Fibroblast of peridontal ligament (primary cell): ENCODE measurements at regions not wholly inside any gene's neighbourhood (a gene's known extent, or its start where the extent isn't known, plus 50 kb on each side); places are given as distances from the start of the nearest gene placed in this dataset.

Experiments
- DNase-seq: peaks from one replicate; pipeline ENCODE4 v3.0.0-alpha.2; 2010; ENCODE audit errors: extremely low read depth

DNA sequence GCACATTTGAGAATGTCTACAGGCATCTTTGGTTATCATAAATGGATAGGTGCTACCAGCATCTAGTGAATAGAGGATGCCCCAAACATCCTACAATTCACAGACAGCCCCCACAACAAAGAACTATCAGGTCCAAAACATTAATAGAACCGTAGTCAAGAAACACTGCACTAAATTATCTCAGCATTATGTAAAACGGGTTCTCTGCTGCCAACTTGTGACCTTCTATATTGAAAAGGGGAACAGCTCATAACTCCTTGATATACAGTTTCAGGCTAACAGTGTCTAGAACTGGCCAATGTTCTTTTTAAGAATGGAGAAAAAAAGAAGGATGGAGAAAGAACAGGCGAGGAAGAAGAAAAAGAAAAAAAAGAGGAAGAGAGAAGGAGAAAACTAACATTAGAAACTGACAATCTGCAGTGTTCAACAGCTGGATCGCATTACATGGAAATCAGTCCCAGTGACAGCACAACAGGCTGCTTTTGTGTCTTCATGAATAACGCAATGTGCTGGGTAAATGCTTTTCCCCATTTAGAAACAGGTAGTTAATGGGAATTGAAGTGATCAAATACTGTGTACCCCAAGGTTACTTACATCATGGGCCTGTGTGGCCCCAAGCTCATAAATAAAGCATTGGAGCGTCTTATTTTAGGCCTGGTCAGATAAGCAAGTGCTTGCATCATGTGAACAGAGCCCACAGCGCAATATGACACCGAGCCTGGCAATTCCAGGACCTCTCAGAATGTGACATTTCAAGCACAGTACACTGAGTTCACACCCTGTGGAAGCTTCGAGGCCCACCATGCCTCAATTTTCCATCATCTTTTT is 339.5 kb downstream of the DHX15 start:
- DNase-seq = no peak

DNA sequence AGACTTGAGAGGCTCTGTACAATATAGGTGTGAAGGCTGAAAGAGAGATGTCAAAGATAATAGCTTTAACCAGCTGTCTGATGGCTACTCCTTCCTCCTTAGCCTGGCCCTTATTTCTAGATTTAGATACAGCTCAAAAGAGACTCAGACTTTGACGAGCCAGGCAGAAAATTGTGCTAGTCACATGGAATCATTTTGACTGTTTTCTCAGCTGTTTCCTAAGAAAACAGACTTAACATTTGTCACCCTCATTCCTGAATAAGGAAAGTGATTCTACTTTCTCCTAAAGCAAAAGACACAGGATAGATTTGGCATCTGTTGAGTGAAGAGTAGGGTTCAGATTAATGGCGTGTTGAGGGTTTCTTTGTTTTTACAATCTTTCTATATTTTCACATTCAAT is 340.7 kb downstream of the DHX15 start:
- no peak for DNase-seq

DNA sequence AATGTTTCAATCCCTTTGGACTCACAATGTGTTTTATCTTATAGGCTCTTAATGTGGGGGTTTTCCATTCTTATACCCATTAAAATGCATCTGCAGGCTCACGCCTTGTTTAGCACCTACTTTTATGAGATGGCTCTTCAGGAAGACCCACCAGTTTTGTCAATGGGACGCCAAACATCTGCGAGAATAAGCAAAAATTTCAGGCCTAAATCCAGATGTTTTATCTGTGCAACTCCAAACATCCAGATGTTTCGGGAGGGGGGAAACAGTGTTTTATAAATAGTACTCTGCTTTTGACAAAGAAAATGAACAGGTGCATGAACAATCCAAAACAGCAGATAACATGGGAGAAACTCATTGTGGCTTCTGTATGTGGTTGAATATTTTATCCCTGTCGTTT is 342.8 kb downstream of the DHX15 start:
- DNase-seq = no peak

DNA sequence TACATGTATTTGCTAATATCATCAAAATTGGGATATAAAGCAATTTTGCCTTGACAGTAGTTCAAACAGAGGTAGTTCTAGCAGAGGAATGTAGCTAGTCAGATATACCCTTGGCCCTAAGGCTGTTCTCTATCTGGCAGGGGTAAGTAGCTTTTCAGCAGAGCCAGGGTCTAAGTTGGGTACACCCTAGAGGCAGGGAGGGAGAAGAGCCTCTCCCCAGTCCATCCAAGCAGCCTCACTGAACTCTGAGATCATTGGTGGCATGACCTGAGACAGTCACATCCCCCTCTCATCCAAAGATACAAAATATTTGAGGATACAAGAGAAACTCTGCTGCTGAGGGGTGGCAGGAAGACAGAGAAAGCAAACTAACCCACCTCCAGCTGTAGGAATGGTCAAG is 343.7 kb downstream of the DHX15 start:
- no peak for DNase-seq

DNA sequence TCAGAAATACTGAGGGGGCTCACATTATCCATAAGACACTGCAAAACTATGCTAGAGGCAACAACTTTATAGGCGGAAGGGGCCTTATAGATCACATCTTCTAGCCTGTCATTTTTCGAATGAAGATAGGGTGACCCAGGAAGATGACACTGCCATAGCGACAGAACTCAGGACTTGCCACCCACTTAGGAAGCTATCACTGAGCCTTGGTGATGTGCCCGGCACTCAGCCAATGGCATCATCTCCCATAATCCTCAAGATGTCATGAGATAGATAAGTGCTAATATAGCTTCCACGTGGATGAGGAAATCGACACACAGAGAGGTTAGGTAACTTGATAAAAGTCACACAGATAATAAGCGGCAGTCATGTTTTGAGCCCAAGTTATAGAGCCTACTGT is 346.6 kb downstream of the DHX15 start:
- DNase-seq = no peak

DNA sequence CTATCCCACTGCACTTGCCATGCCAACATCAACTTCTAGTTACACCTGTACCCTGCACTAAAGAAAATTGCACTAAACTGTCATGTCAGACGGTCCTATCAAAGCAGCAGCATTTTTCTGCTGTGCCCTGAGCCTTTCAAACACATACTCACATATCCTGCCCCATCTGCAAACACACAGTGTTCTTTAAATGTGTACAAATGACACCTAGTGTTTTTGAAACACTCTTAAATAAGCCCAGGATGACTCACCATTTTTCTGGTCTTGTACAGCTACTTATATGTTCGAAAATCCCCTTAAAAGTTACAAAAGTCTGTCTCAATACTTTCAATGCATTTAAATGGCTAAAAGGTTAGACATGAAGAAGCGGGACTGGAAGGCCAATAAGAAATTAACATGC is 346.7 kb upstream of the PPARGC1A start:
- no peak for DNase-seq

DNA sequence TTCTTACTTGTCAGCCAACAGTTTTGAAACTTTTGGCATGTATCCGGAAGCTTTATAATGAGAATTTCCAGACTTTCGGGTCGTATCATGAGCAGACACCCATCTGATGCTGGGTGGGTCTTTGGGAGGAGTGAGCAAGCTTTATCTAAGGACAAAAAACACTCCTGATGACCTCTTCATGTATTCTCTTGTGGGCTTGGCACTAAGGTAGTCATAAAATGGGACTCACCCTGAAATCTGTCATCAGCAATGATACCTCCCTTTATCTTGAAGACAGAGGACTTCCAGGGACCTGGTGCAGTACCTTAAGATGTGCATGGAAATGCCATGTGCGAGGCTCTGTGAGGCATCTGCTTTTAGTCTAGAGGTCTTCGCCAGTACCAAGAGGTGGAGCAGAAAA is 346.3 kb upstream of the PPARGC1A start:
- no peak for DNase-seq

DNA sequence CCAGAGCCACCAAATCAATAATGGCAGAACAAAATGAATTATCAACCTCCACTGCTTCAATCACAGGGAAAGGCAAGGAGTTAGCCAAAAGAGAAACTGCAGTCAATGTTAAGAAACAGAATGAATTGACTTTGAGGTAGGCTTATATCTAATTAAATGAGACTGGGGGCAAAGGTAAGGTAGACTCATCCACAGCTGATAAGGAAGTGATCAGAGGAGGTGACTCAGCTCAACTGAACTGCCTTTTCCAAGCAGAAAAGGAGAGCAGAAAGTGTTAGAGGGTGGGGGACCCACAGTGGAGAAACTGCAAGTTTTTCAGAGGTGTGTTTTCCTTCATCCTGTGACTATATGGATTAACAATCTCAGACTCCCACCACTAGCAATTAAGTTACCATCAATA is 345.8 kb upstream of the PPARGC1A start:
- no peak for DNase-seq

DNA sequence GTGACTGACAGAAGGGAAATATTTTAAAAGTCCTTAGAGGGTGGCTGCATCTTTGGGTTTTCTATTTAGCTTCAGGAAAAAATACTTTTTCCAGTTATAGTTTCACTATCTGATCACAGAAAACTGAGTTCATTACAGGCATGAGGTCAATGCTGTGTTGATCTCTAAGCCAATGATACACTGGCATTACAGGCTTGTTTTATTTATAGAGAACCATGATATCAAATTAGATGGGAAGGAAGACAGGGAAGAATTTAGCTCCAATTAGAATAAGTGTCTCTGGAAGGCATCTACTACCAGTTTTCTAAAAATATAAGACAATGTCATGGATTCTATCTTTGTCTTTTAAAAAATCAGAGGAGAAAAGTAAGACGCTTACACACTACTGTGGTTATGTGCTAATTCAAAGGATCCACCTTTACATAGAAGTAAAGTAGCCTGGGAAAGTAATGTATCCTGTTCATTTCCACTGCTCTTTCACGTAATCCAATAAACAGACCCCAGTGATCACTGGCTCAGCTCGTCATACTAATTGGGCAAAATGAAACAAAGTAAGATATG is 344.5 kb upstream of the PPARGC1A start:
- DNase-seq = no peak

DNA sequence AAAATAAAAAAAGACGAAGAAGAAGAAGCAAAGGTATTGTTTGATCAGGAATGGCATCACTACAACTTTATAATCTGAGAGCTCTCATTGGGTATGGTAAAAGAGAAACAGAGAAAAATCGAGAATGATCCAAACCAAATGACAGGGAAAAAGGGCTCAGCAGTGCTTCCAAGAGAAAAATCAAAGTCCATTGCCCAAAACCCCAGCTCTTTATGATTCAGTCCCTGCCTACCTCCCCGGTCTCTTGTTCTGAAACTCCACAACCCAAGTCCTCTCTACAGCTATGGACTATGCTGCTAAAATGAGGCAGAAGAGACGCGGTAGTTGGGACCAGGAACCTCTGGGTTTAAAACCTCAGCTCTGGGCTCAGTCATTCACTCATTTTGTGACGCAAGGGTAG is 341.1 kb upstream of the PPARGC1A start:
- DNase-seq = no peak

DNA sequence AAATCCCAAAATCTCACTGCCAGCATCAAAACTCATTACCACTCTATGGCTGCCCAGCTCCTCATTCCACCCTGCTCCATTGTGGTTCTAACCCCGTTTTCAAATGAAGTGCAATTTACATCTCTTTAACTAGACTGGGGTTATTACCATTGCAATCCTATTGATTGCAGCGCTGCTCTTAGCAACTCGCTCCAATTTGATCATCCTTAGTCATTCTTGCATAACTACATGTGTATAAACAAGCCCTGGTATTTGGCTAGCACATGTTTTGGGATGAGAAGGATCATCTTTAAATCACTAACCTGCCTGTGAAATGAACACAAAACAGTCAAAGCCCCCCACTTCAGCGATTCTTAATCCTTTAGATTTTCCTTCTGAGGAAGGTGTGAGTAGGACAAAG is 340.1 kb upstream of the PPARGC1A start:
- peak; percentile 92 for DNase-seq

DNA sequence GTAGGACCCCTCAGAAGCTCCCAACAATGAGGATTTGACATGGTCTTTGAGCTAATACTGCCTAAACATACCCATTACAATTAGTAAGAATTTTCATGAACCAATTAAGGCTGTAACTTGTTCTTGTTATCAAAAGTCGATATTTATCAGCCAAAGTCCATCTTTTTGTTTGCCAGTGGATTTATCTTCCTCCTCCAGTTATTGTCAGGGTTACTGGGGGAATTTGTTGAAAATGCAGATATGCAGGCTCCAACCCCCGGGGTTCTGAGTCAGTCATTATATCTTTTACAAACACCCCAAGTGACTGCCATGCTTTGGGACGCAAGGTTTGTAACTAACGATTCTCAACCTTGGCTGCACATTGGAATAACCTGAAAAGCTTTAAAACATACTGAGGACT is 338.8 kb upstream of the PPARGC1A start:
- DNase-seq = no peak

DNA sequence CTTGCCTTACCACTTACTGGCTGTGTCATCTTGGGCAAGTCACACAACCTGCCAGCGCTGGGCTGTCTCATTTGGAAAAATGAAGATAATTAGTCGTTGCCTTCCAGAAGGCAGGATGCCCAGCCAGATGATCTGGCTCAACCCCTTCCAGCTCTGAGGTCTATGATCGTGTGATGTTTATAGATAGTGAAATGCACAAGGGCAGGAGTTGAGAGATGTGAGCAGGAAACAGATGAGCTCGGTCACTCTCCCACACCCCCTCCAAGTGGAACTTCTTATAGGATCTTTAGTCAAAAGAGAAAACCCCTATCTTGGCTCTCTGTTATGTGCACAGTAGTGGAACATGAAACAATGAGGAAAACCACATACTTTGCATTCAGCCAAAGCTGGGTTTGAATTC is 336.8 kb upstream of the PPARGC1A start:
- DNase-seq = peak; percentile 84

DNA sequence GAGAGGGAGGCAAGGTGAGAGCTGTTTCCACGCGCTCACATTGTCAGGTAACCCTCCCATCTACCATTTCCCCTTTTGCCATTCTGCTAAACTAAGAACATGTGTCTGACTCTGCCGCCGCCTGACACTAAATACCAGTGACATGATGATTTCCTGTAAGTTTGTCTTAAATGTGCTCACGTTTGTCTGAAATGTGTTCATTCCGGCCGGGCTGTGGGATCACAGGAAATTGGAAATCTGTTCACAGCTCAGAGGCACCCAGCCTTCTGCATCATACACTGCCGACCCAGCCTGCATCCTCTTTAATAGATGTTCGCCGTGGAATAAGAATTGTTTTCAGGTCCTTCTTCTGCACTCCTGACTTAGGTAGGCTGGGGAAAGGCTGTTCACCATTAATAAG is 336.2 kb upstream of the PPARGC1A start:
- DNase-seq = peak; percentile 56

DNA sequence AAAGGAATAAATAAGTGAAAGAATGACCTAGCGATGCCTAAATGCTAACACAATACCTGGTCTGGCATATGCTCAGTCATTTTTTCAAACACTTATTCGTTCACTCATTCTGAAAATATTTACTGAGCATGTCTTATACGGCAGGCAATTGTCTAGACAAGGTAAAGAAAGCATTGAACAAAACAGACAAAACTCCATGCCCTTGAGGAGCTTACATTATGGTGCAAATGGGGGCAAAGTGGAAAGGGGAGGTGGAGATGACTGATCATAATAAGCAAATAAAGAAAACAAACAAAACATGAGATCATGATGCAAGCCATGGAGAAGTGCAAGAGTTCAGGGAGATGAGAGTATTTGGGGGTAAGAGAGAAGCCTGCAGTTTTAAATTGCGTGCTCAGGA is 334.6 kb upstream of the PPARGC1A start:
- DNase-seq = no peak

DNA sequence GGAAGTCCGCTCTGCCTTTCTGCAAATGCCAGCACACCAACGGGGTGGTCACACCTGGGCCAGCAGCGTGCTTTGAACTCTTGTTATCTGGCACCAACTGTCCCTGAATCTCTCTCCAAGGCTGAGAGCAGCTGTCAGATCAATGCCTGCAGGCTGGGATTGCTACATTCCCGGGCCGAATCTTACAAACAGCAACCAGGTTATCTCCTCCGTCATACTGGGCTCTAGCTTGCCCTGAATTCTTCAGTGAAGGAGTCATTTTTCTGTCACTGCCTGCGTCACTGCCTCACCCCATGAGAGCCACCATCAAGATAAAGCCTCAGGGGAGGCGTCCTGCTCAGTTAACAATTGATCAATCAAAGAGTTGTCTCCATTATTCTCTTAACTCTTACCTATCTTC is 329.4 kb upstream of the PPARGC1A start:
- no peak for DNase-seq

DNA sequence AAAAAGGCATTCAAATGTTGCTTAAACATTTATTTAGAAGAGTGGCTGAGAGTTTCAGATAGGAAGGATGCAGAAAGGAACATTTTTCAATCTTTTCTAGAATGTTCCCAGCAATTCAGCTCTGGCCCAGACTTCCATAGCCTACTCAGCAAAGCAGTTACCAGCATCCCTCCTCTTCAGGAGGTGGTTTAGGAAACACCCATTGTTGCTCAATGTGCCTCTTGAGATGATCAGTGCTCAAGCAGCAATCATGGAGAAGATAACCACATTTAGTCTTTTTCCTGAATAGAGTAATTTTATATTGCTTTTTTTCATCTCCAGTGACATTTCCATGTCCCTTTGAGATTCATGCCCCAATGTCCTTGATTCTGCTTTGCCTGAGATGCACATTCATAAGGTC is 328.7 kb upstream of the PPARGC1A start:
- no peak for DNase-seq

DNA sequence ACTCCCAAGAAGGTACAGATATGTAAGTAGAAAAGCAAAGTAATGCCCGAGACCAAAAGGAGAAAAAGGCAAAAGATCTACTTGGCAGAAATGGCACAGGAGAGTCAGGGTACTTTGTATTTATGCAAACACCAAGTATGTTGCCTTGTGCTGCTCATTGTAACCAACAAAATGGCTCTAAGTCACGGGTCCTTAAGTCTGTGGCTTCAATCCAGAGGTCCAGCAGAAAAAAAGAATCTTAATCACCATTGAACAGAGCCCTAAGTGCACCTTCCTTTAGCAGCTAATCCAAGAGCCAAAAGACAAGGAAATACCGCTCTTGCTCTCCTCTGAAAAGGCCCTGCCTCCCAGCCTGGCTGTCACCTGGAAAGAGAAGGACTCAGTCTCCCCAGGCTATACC is 324.9 kb upstream of the PPARGC1A start:
- no peak for DNase-seq

DNA sequence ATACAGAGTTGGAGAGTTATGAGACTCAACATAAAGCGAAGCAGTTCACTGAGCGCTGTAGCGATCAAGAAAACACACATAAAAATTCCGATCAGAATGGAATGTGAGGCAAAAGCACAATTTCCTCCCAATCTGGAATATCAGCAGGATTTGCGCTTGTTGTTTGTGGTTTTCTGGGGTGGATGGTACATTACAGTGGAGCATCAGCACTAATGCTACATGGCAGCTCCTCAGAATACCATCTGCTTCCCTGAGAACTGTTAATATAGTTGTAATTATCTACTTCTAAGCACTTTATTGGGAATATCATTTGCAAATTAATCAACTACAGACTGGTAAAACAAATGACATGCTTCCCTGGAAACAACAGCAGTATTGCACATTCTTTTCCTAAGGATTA is 324.1 kb upstream of the PPARGC1A start:
- DNase-seq = no peak

DNA sequence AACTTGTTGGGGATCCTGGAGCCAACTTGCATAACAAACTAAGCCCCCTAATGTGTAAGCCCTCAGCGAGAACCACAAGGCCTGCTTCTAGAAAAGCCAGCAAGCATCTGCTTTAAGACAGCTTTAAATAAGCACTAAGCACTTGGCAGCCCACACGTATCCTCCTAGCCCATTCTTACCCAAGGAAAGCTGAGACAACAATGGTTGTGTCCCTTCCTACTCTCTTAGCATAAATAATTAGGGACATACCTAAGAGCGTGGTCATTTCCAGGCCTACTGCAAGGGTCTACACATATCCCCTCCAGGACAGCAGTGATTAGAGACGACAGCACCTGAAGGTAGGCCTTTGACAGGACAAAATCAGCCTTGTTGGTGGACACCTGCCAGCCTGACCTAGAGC is 322.8 kb upstream of the PPARGC1A start:
- DNase-seq = no peak

DNA sequence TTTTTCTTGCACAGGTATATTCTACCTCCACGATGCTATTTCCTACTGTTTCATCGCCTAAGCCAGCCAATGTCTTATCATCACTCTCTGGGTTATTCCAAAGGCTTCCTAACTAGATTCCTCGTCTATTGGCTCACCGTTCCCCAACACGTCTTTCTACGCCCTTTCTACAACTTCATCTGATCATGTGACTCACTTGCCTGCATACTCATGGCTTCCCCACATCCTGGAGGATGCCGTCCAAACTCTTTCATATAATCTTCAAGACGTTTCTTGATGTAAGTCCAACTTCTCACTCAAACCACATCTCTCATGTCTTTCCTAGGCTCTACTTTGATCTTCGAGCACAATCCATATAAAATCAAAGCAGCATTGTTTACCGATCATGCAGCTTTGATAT is 322.0 kb upstream of the PPARGC1A start:
- DNase-seq = peak; percentile 63

DNA sequence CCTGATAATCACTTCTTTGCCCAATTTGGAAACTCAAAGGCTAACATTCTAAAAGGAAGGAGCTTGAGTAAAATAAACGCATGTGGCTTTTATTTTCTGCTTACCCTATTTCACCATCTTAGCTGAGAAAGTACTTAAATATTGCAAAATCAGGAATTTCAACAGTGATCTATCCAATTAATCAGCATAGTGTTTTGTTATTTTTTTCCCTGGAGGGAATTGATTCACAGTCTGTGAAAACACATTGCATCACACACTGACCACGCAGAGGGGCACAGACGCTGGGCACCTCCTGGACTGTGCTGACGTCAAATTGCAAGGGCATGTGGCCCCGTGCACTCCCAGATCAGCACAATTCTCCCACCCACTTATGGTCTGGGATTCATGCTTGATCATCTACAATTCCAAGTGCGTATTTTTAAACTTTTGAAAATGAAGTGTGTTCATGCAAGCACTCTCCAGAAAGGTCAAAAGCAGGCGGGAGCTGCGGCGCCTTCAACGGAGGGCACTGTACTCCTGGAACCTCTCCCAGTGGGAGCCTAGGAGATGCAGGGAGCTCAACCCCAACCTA is 320.6 kb upstream of the PPARGC1A start:
- peak; percentile 99 for DNase-seq

DNA sequence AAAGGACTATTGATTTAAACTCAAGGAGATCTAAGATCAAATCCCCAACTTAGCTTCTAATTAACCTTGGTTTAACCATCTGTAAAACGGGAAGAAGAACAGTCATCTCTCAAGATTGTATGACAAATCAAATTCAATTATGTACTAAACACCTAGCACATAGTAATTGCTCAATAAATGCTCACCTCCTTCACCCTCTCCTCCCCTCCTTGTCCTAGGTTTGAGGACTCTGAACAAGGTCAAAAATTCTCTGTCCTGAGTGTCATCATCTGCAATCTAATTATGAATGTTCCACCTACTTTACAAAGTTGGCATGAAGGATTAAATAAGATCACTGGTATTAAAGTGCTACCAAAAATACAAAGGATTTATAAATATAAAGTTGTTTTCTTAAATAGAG is 320.1 kb upstream of the PPARGC1A start:
- no peak for DNase-seq

DNA sequence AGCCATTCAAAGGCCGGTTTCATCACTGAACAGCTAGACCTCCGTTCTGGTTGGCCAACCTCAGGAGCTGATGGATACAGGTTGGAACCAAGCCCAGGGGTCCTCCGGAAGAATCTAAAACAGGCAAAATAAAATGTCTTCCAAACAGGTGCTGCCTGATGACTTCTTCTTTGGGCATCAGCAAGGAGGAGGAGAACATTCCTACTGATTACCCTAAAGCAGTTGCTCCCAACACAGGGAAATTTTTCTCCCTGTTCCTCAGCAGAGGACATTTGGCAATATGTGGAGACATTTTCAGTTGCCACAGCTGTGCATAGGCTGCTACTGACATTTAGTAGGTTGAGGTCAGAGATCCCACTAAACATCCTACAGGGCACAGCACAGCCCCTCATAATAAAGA is 319.3 kb upstream of the PPARGC1A start:
- DNase-seq = no peak
